ENCODE measurements at regions not wholly inside any gene's neighbourhood (a gene's known extent, or its start where the extent isn't known, plus 50 kb on each side); places are given as distances from the start of the nearest gene placed in this dataset.

DNA sequence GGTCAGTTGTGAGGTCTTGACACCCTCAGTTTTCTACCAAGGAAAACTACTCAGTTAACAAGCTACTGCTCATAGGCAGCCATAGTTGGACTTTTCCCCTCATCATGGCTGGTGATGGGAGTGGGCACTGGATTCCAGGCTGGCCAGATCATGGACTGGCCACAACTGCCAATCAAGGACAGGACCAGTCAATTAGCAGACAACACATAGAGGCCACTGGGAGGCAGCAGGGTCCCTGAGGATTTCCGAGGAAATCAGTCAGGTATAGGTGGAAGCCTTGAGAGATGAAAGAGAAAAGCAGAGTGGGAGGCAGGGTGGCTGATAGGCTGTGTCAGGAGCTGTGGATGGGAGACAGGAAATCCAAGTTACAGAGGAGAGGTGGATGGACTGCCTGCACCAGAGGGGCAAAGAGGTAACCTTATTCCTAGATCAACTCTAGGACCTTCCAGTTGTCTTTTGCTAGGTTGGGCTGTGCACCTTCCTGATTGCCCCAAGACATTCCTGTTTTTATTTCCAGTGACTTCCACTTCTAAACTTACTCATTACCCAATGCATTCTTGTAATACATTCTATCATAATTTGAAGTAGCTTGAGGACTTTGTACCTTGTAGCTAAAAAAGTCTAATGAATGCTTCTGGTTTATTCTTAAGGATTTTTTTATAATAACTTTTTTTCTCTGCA, 361.8 kb downstream of the KCNRG start:
- Histone ChIP-seq H3K27me3 (no peaks in the 10 kb centered on the region), H3K9me3 (no peaks in the 10 kb centered on the region), H3K4me1 (ENCODE audit: insufficient read depth) (no peaks in the 10 kb centered on the region), H3K36me3 (no peaks in the 10 kb centered on the region), H3K27ac (no peak overlapping the region), H3K4me3 (no peak overlapping the region)
- intact Hi-C loops (cut with DNase I): no loop called here
- 25 to 65% (median 42%) methylated on average over 1 of the region's 1 CpG for WGBS, 3 donors
- no peak for DNase-seq
- TF ChIP-seq CTCF (IDR thresholded peaks at IDR 0.05): no peak
- TF ChIP-seq EP300 (IDR thresholded peaks at IDR 0.05): no peak
- no peak for TF ChIP-seq POLR2A (IDR thresholded peaks at IDR 0.05)

DNA sequence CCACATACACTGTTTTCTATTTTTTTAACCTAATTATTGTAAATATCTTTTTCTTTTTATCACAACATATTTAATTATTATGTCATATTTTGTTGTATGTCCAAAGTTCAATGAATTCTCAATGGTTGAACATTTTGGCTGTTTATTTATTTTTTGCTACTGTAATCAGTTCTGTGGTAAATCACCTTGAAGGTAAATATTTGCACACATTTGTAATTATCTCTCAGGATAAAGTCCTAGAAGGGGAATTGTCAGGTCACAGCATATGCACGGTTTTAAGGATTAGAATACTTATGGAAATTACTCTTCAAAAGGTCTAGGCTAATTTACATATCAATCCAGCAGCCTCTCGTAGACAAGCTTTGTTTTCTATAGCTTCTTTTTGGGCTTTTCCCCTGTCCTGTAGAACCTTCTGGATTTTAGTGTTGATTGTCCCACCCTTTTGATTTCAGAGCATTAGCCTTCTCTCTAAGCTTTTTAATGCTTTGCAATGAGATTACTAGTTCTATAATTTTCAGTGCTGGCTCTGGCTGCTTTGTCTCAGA, 362.6 kb downstream of the KCNRG start:
- TF ChIP-seq EP300 (IDR thresholded peaks at IDR 0.05) (no peak), POLR2A (IDR thresholded peaks at IDR 0.05) (no peak), CTCF (IDR thresholded peaks at IDR 0.05) (no peak)
- H3K9me3 ChIP-seq: no peaks in the 10 kb centered on the region
- no peaks in the 10 kb centered on the region for H3K36me3 ChIP-seq
- no peaks in the 10 kb centered on the region for H3K4me1 ChIP-seq (ENCODE audit: insufficient read depth)
- DNase-seq: no peak
- WGBS, 3 donors: 64 to 80% (median 66%) methylated on average over 2 of the region's 2 CpGs
- intact Hi-C loops (cut with DNase I): no loop called here
- no peak overlapping the region for H3K4me3 ChIP-seq
- no peaks in the 10 kb centered on the region for H3K27me3 ChIP-seq
- no peak overlapping the region for H3K27ac ChIP-seq

DNA sequence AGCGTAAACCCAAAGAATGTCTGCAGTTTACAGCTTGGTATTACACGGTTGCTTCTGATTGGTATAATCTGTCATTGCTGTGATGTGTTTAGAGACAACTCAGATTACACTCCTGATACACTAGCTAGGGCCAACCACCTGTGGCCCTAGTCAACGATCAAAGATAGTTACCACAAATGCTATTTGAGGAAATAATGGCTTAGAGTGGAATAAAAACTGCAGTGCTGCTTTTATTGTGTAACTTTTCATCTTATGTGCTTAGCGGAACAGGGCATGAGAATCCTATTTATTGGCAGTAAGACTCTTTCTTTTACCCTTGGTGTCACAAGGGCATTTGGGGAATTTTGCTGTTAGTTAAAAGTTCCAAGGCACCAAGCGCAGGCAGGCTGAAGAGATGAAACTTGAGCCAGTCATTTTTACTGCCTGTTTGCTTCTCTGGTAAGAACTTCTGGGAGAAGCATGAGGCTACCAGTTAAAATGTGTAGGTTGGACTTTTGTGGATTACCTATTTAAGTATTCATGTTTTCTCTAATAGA, 363.3 kb downstream of the KCNRG start:
- H3K4me3 ChIP-seq: no peak overlapping the region
- no peaks in the 10 kb centered on the region for H3K27me3 ChIP-seq
- no peaks in the 10 kb centered on the region for H3K9me3 ChIP-seq
- no peak overlapping the region for H3K27ac ChIP-seq
- whole genome bisulfite sequencing, 3 donors: 61 to 69% (median 62%) methylated on average over 5 of the region's 5 CpGs
- intact Hi-C loops (cut with DNase I): no loop called here
- TF ChIP-seq POLR2A (IDR thresholded peaks at IDR 0.05) (no peak), CTCF (IDR thresholded peaks at IDR 0.05) (no peak), EP300 (IDR thresholded peaks at IDR 0.05) (no peak)
- DNase-seq: no peak
- no peaks in the 10 kb centered on the region for H3K4me1 ChIP-seq (ENCODE audit: insufficient read depth)
- no peaks in the 10 kb centered on the region for H3K36me3 ChIP-seq

- intact Hi-C loops (cut with DNase I): no loop called here
- no peaks in the 10 kb centered on the region for H3K36me3 ChIP-seq
- no peak for DNase-seq
- H3K9me3 ChIP-seq: no peaks in the 10 kb centered on the region
- H3K27ac ChIP-seq: no peak overlapping the region
- no peak for TF ChIP-seq EP300 (IDR thresholded peaks at IDR 0.05)
- no peak for TF ChIP-seq POLR2A (IDR thresholded peaks at IDR 0.05)
- no peak for TF ChIP-seq CTCF (IDR thresholded peaks at IDR 0.05)
- no peaks in the 10 kb centered on the region for H3K4me1 ChIP-seq (ENCODE audit: insufficient read depth)
- no peak overlapping the region for H3K4me3 ChIP-seq
- no peaks in the 10 kb centered on the region for H3K27me3 ChIP-seq
- 57 to 84% (median 63%) methylated on average over 3 of the region's 3 CpGs for WGBS, 3 donors
Observed at GRCh38 chr13:50379584-50379983, 364.3 kb downstream of the KCNRG start.

Data from ovary (tissue), 7 donors.